ENCODE measurements at regions not wholly inside any gene's neighbourhood (a gene's known extent, or its start where the extent isn't known, plus 50 kb on each side); places are given as distances from the start of the nearest gene placed in this dataset.

- no peak for DNase-seq
- Mint-ChIP-seq H3K4me1 (ENCODE audit: low read depth, unreplicated experiment) (no peaks in the 10 kb centered on the region), H3K27ac (ENCODE audit: unreplicated experiment) (no peak overlapping the region), H3K9me3 (ENCODE audit: unreplicated experiment) (no peaks in the 10 kb centered on the region), H3K36me3 (ENCODE audit: unreplicated experiment) (peaks cover 7% of the 10 kb centered on the region), H3K27me3 (ENCODE audit: unreplicated experiment) (no peaks in the 10 kb centered on the region), H3K4me3 (ENCODE audit: unreplicated experiment) (no peak overlapping the region)
- TF ChIP-seq CTCF (IDR thresholded peaks at IDR 0.05; ENCODE audit: partially characterized antibody, unreplicated experiment), result no peak
Observed at GRCh38 chr3:109902549-109902948, 565.2 kb upstream of the DPPA4 start.

GRCh38 chr3:109903100-109903499 lies 565.8 kb upstream of the DPPA4 start:
- H3K4me1 Mint-ChIP-seq (ENCODE audit: low read depth, unreplicated experiment), result no peaks in the 10 kb centered on the region
- H3K27ac Mint-ChIP-seq (ENCODE audit: unreplicated experiment), result no peak overlapping the region
- H3K9me3 Mint-ChIP-seq (ENCODE audit: unreplicated experiment), result no peaks in the 10 kb centered on the region
- H3K4me3 Mint-ChIP-seq (ENCODE audit: unreplicated experiment), result no peak overlapping the region
- peaks cover 7% of the 10 kb centered on the region for H3K36me3 Mint-ChIP-seq (ENCODE audit: unreplicated experiment)
- no peak for TF ChIP-seq CTCF (IDR thresholded peaks at IDR 0.05; ENCODE audit: partially characterized antibody, unreplicated experiment)
- DNase-seq, result no peak
- no peaks in the 10 kb centered on the region for H3K27me3 Mint-ChIP-seq (ENCODE audit: unreplicated experiment)

- no peak for TF ChIP-seq CTCF (IDR thresholded peaks at IDR 0.05; ENCODE audit: partially characterized antibody, unreplicated experiment)
- no peak for DNase-seq
- no peaks in the 10 kb centered on the region for H3K9me3 Mint-ChIP-seq (ENCODE audit: unreplicated experiment)
- peaks cover 7% of the 10 kb centered on the region for H3K36me3 Mint-ChIP-seq (ENCODE audit: unreplicated experiment)
- no peak overlapping the region for H3K4me3 Mint-ChIP-seq (ENCODE audit: unreplicated experiment)
- no peaks in the 10 kb centered on the region for H3K4me1 Mint-ChIP-seq (ENCODE audit: low read depth, unreplicated experiment)
- H3K27me3 Mint-ChIP-seq (ENCODE audit: unreplicated experiment), result peaks cover 2% of the 10 kb centered on the region
- H3K27ac Mint-ChIP-seq (ENCODE audit: unreplicated experiment), result no peak overlapping the region
Observed at GRCh38 chr3:109910772-109911171, 573.4 kb upstream of the DPPA4 start.

GRCh38 chr3:109918740-109919139 lies 581.4 kb upstream of the DPPA4 start:
- Mint-ChIP-seq H3K4me3 (ENCODE audit: unreplicated experiment) (no peak overlapping the region), H3K9me3 (ENCODE audit: unreplicated experiment) (no peaks in the 10 kb centered on the region), H3K4me1 (ENCODE audit: low read depth, unreplicated experiment) (no peaks in the 10 kb centered on the region), H3K27ac (ENCODE audit: unreplicated experiment) (no peak overlapping the region), H3K36me3 (ENCODE audit: unreplicated experiment) (no peaks in the 10 kb centered on the region), H3K27me3 (ENCODE audit: unreplicated experiment) (no peaks in the 10 kb centered on the region)
- no peak for TF ChIP-seq CTCF (IDR thresholded peaks at IDR 0.05; ENCODE audit: partially characterized antibody, unreplicated experiment)
- DNase-seq, result no peak

- Mint-ChIP-seq H3K27ac (ENCODE audit: unreplicated experiment) (no peak overlapping the region), H3K4me1 (ENCODE audit: low read depth, unreplicated experiment) (no peaks in the 10 kb centered on the region), H3K27me3 (ENCODE audit: unreplicated experiment) (no peaks in the 10 kb centered on the region), H3K36me3 (ENCODE audit: unreplicated experiment) (no peaks in the 10 kb centered on the region), H3K4me3 (ENCODE audit: unreplicated experiment) (no peak overlapping the region), H3K9me3 (ENCODE audit: unreplicated experiment) (no peaks in the 10 kb centered on the region)
- no peak for DNase-seq
- no peak for TF ChIP-seq CTCF (IDR thresholded peaks at IDR 0.05; ENCODE audit: partially characterized antibody, unreplicated experiment)
Observed at GRCh38 chr3:109920749-109921148, 583.4 kb upstream of the DPPA4 start.
